Breast epithelium (tissue), 3 donors: ENCODE measurements at regions not wholly inside any gene's neighbourhood (a gene's known extent, or its start where the extent isn't known, plus 50 kb on each side); places are given as distances from the start of the nearest gene placed in this dataset.

Experiments
- CTCF ChIP-seq, 3 donors: fragments of 450-650 bp; IDR thresholded peaks; one replicate each; pipeline ENCODE4 v1.5.1; 2016 to 2017; ENCODE audit warnings: antibody characterized with exemption in 3 of 3, mild to moderate bottlenecking in 3 of 3, moderate library complexity in 3 of 3
- POLR2A ChIP-seq: fragments of 450-650 bp; IDR thresholded peaks from one replicate; pipeline ENCODE4 v1.6.1; 2016; ENCODE audit warnings: antibody characterized with exemption, mild to moderate bottlenecking, moderate library complexity
- POLR2AphosphoS5 ChIP-seq, 3 donors: sonication (generic); formaldehyde crosslinking; IDR thresholded peaks; one replicate each; pipeline ENCODE4 v1.6.1; 2017; ENCODE audit warnings: antibody characterized with exemption in 3 of 3

GRCh38 chr9:129258124-129258822 lies 80.2 kb upstream of the IER5L start:
- TF ChIP-seq POLR2A (no peak), CTCF (IDR thresholded peaks at IDR 0.05) (no peak), POLR2AphosphoS5 (IDR thresholded peaks at IDR 0.05) (peak in 1 of 3 donors; percentile 11)
